Peyer's patch (tissue), 4 donors: ENCODE measurements at regions not wholly inside any gene's neighbourhood (a gene's known extent, or its start where the extent isn't known, plus 50 kb on each side); places are given as distances from the start of the nearest gene placed in this dataset.

Experiments
- DNase-seq, 3 donors: peaks; one replicate each; pipeline ENCODE4 v3.0.0-alpha.2; 2017 to 2019
- H3K27ac ChIP-seq, 4 donors: fragments of 200-600 bp; sonication (generic); one replicate each; pipeline ENCODE4 v1.5.1; 2016 to 2019
- H3K27me3 ChIP-seq, 2 donors: fragments of 200-600 bp; sonication (generic); one replicate each; pipeline ENCODE4 v1.5.1; 2019
- H3K36me3 ChIP-seq, 3 donors: fragments of 200-600 bp; sonication (generic); one replicate each; pipeline ENCODE4 v1.5.1; 2016 to 2019
- H3K4me1 ChIP-seq, 4 donors: fragments of 200-600 bp; sonication (generic); one replicate each; pipeline ENCODE4 v1.5.1; 2016 to 2019
- H3K4me3 ChIP-seq, 4 donors: fragments of 200-600 bp; sonication (generic); 1 replicate in 3 of 4; 2 replicates in 1 of 4; pipeline ENCODE4 v1.5.1; 2016 to 2019; ENCODE audit warnings: mild to moderate bottlenecking in 1 of 4
- H3K9me3 ChIP-seq, 4 donors: fragments of 200-600 bp; sonication (generic); one replicate each; pipeline ENCODE4 v1.5.1; 2016 to 2019; ENCODE audit warnings: mild to moderate bottlenecking in 1 of 4
- CTCF ChIP-seq, 6 experiments: fragments of 450-650 bp in 4 of 6; fragments of 200-600 bp in 2 of 6; sonication (generic) in 1 of 6; IDR thresholded peaks; one replicate each; pipeline ENCODE4 v1.5.1; 2017 to 2019; ENCODE audit warnings: antibody characterized with exemption in 6 of 6, mild to moderate bottlenecking in 3 of 6, moderate library complexity in 1 of 6
- POLR2A ChIP-seq, 2 donors: fragments of 450-650 bp; IDR thresholded peaks; one replicate each; pipeline ENCODE4 v1.5.1; 2017; ENCODE audit warnings: antibody characterized with exemption in 2 of 2, mild to moderate bottlenecking in 2 of 2, moderate library complexity in 2 of 2

GRCh38 chr15:52872036-52872818, 82.1 kb upstream of the ONECUT1 start:
- Histone ChIP-seq H3K27ac (no peak overlapping the region), H3K27me3 (no peaks in the 10 kb centered on the region), H3K4me1 (no peaks in the 10 kb centered on the region), H3K9me3 (no peaks in the 10 kb centered on the region), H3K36me3 (no peaks in the 10 kb centered on the region), H3K4me3 (no peak overlapping the region)
- no peak for DNase-seq
- no peak for TF ChIP-seq CTCF (IDR thresholded peaks at IDR 0.05)
- TF ChIP-seq POLR2A (IDR thresholded peaks at IDR 0.05), result no peak

- no peaks in the 10 kb centered on the region for H3K9me3 ChIP-seq
- no peak overlapping the region for H3K27ac ChIP-seq
- H3K36me3 ChIP-seq, result no peaks in the 10 kb centered on the region
- H3K4me1 ChIP-seq, result no peaks in the 10 kb centered on the region
- H3K27me3 ChIP-seq, result no peaks in the 10 kb centered on the region
- DNase-seq, result no peak
- H3K4me3 ChIP-seq, result no peak overlapping the region
- no peak for TF ChIP-seq POLR2A (IDR thresholded peaks at IDR 0.05)
- no peak for TF ChIP-seq CTCF (IDR thresholded peaks at IDR 0.05)
Measured at GRCh38 chr15:52870015-52870414, 79.9 kb upstream of the ONECUT1 start.

GRCh38 chr15:52866698-52867097, 76.6 kb upstream of the ONECUT1 start:
- Histone ChIP-seq H3K27ac (no peak overlapping the region), H3K4me1 (no peaks in the 10 kb centered on the region), H3K9me3 (no peaks in the 10 kb centered on the region), H3K4me3 (no peak overlapping the region), H3K27me3 (no peaks in the 10 kb centered on the region), H3K36me3 (no peaks in the 10 kb centered on the region)
- TF ChIP-seq CTCF (IDR thresholded peaks at IDR 0.05), result no peak
- TF ChIP-seq POLR2A (IDR thresholded peaks at IDR 0.05), result no peak
- DNase-seq, result no peak

GRCh38 chr15:52862677-52863076, 72.5 kb upstream of the ONECUT1 start:
- no peaks in the 10 kb centered on the region for H3K4me1 ChIP-seq
- TF ChIP-seq CTCF (IDR thresholded peaks at IDR 0.05) (no peak), POLR2A (IDR thresholded peaks at IDR 0.05) (no peak)
- H3K27me3 ChIP-seq, result no peaks in the 10 kb centered on the region
- H3K27ac ChIP-seq, result no peak overlapping the region
- DNase-seq, result no peak
- no peak overlapping the region for H3K4me3 ChIP-seq
- no peaks in the 10 kb centered on the region for H3K36me3 ChIP-seq
- H3K9me3 ChIP-seq, result no peaks in the 10 kb centered on the region

- no peak for DNase-seq
- H3K4me3 ChIP-seq, result no peak overlapping the region
- H3K27me3 ChIP-seq, result no peaks in the 10 kb centered on the region
- no peak overlapping the region for H3K27ac ChIP-seq
- H3K4me1 ChIP-seq, result no peaks in the 10 kb centered on the region
- no peak for TF ChIP-seq POLR2A (IDR thresholded peaks at IDR 0.05)
- TF ChIP-seq CTCF (IDR thresholded peaks at IDR 0.05), result no peak
- no peaks in the 10 kb centered on the region for H3K9me3 ChIP-seq
- H3K36me3 ChIP-seq, result no peaks in the 10 kb centered on the region
Measured at GRCh38 chr15:52858782-52859176, 68.6 kb upstream of the ONECUT1 start.
